BE2C (cell line): ENCODE measurements at regions not wholly inside any gene's neighbourhood (a gene's known extent, or its start where the extent isn't known, plus 50 kb on each side); places are given as distances from the start of the nearest gene placed in this dataset.

Experiments
- DNase-seq: peaks from one replicate; pipeline ENCODE4 v3.0.0-alpha.2; 2020
- H3K27me3 ChIP-seq: fragments of 250-450 bp; sonication (Bioruptor Pico); 2 replicates; pipeline ENCODE4 v1.5.1; 2020; ENCODE audit warnings: mild to moderate bottlenecking
- H3K36me3 ChIP-seq: fragments of 250-450 bp; sonication (Bioruptor Pico); 2 replicates; pipeline ENCODE4 v1.5.1; 2020; ENCODE audit warnings: mild to moderate bottlenecking
- H3K4me1 ChIP-seq: fragments of 250-450 bp; sonication (Bioruptor Pico); 2 replicates; pipeline ENCODE4 v1.5.1; 2020
- H3K4me3 ChIP-seq: 2 replicates; pipeline ENCODE4 v1.5.1; 2011; ENCODE audit warnings: low read depth, low read length
- H3K9me3 ChIP-seq: fragments of 250-450 bp; sonication (Bioruptor Pico); 2 replicates; pipeline ENCODE4 v1.5.1; 2020
- TF ChIP-seq, protein P1 (sequence below): IDR thresholded peaks from 2 replicates; pipeline ENCODE4 v1.5.1; 2012; ENCODE audit warnings: mild to moderate bottlenecking, low read depth, low read length

DNA sequence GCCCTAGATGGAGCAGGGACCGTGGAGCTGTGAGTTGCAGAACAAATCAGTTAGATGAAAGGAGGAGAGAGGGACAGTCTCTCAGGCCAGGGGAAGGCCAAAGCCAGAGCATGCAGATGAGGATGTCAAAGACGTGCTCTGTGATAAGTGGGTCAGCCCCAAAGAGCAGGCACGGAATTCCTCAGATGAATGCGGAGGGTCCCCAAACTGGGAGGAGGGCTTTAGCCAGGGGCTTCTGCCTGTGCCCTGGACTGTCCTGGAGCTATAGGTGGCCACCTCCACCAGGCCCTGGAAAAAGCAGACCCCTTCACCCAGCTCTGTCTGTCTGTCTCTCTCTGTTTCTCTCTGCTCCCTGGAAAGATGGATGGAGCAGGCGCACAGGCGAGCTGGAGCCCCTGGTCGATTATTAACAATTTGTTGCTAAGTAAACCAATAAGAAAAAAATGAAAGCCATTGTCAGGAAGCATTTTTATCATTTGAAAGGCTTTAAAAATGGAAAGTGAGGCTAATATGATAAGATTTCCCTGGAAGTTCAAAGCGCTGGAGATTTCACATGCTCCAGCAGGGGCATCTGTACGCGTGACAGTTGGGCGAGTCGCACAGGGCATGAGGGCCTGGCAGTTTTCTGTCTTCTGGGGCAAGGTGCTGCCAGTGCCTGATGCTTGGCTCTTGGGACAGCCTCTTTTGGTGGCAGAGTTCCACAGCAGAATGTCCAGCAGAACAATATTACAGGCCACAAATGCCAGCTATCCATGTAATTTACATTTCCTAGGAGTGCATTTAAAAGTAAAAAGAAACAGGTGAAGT, 241.0 kb downstream of the GLI2 start:
- no peaks in the 10 kb centered on the region for H3K27me3 ChIP-seq
- no peaks in the 10 kb centered on the region for H3K4me1 ChIP-seq
- H3K36me3 ChIP-seq, result no peaks in the 10 kb centered on the region
- no peak for DNase-seq
- no peak overlapping the region for H3K4me3 ChIP-seq
- H3K9me3 ChIP-seq, result no peaks in the 10 kb centered on the region
- TF ChIP-seq, protein P1, sequence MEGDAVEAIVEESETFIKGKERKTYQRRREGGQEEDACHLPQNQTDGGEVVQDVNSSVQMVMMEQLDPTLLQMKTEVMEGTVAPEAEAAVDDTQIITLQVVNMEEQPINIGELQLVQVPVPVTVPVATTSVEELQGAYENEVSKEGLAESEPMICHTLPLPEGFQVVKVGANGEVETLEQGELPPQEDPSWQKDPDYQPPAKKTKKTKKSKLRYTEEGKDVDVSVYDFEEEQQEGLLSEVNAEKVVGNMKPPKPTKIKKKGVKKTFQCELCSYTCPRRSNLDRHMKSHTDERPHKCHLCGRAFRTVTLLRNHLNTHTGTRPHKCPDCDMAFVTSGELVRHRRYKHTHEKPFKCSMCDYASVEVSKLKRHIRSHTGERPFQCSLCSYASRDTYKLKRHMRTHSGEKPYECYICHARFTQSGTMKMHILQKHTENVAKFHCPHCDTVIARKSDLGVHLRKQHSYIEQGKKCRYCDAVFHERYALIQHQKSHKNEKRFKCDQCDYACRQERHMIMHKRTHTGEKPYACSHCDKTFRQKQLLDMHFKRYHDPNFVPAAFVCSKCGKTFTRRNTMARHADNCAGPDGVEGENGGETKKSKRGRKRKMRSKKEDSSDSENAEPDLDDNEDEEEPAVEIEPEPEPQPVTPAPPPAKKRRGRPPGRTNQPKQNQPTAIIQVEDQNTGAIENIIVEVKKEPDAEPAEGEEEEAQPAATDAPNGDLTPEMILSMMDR, result no peak

DNA sequence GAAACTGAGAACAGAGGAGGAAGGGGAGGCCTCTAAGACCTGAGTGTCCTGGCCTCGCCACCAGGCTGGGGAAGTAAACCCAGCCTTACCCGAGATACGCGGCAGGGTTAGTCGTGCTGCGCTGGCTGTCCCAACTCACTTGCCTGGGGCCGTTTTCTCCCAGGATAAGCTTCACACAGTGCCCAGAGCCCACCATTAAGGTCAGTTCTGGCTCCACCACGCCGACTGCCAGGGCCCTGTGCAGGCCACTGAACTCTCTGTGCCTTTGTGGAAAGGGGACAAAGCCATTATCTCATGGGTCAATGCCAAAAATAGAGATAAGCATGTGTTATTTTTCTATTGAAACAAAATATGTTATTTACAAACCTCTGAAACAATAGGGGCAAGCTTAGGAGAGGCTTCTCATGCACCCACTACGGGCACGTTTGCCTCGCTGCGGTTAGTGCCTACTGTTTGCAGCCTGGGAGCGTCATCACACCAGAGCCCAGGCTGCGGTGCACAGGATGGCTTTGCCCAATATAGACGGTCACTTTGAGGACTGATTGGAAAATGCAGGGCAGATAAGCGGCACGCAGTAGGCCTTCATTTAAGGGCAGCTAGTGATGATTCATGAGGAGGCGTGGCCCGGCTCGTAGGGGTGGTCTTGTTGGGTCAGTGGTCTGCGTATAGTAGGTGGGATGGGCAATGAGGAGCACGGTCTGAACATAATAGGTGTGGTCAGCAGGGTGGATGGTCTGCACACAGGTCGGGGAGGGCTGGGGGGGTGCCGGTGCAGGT, 242.1 kb downstream of the GLI2 start:
- H3K36me3 ChIP-seq, result no peaks in the 10 kb centered on the region
- TF ChIP-seq, protein P1, result no peak
- no peak overlapping the region for H3K4me3 ChIP-seq
- no peaks in the 10 kb centered on the region for H3K27me3 ChIP-seq
- H3K4me1 ChIP-seq, result no peaks in the 10 kb centered on the region
- no peaks in the 10 kb centered on the region for H3K9me3 ChIP-seq
- no peak for DNase-seq

DNA sequence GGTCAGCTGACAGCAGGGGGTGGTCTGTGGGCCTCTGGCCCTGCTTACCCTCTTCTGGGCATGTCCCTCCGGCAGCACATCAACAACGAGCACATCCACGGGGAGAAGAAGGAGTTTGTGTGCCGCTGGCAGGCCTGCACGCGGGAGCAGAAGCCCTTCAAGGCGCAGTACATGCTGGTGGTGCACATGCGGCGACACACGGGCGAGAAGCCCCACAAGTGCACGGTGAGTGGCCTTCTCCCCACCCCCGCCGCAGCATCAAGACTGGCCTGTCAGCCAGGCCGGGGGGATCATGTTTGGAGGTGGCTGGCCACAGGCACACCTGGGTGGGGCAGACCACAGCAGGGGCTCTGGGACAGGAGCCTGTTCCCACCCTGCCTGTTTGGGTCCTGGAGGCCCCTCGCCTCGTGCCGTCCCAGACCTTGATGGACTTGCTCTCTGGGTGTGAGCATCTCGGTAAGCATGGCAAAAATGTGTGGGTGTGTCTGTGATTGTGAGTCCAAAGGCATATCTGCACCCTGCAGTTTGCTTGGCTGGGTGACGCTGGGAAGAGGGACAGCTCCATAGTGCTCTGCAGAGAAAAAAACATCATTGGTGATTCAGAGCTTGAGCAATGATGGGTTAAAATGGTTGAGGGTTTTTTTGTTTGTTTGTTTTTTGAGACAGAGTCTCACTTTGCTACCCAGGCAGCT, 242.8 kb downstream of the GLI2 start:
- Histone ChIP-seq H3K4me1 (no peaks in the 10 kb centered on the region), H3K9me3 (no peaks in the 10 kb centered on the region), H3K36me3 (no peaks in the 10 kb centered on the region), H3K4me3 (no peak overlapping the region), H3K27me3 (no peaks in the 10 kb centered on the region)
- TF ChIP-seq, protein P1, result no peak
- no peak for DNase-seq

DNA sequence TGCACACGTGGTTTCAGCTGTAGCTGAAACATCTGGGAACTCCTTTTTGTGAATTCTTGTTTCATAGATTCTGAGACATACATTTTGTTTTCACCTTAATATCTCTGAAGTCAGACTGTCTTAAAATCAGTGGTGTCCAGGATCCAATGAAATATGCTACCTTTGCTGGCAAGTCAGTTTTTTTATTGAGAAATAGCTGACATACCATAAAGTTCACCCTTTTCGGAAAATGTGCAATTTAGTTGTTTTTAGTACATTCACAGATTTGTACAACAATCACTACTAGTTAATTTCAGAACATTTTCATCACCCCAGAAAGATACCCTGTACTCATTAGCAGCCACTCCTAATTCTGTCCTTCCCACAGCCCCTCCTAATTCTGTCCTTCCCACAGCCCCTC, 243.7 kb downstream of the GLI2 start:
- TF ChIP-seq, protein P1, result no peak
- H3K4me3 ChIP-seq, result no peak overlapping the region
- H3K36me3 ChIP-seq, result no peaks in the 10 kb centered on the region
- H3K9me3 ChIP-seq, result no peaks in the 10 kb centered on the region
- DNase-seq, result no peak
- H3K27me3 ChIP-seq, result no peaks in the 10 kb centered on the region
- H3K4me1 ChIP-seq, result no peaks in the 10 kb centered on the region

DNA sequence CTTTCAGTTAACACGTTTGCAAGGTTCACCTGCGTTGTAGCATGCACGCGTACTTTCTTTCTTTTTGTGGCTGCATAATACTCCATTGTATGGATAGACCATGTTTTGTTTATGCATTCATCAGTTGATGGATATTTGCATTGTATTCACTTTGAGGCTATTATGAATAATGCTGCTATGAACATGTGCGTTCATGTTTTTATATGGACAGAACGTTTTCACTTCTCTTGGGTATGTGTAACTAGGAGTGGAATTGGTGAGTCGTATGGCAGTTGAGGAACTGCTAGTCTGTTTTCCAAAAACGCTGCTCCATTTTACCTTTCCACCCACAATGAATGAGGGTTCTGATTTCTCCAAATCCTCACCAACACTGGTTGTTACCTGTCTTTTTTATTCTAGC, 244.3 kb downstream of the GLI2 start:
- Histone ChIP-seq H3K4me3 (no peak overlapping the region), H3K36me3 (no peaks in the 10 kb centered on the region), H3K27me3 (no peaks in the 10 kb centered on the region), H3K9me3 (no peaks in the 10 kb centered on the region), H3K4me1 (no peaks in the 10 kb centered on the region)
- DNase-seq, result no peak
- TF ChIP-seq, protein P1, result no peak
